DND-41 (cell line): ENCODE measurements at regions not wholly inside any gene's neighbourhood (a gene's known extent, or its start where the extent isn't known, plus 50 kb on each side); places are given as distances from the start of the nearest gene placed in this dataset.

Experiments used
- EZH2 ChIP-seq: IDR thresholded peaks from 3 replicates; pipeline ENCODE4 v1.6.1; 2012; ENCODE audit warnings: borderline replicate concordance, low read depth, mild to moderate bottlenecking, moderate library complexity, low read length, inconsistent platforms; ENCODE audit not compliant: severe bottlenecking
- TF ChIP-seq, protein P1 (sequence below): IDR thresholded peaks from 2 replicates; pipeline ENCODE4 v1.5.1; 2012; ENCODE audit warnings: borderline replicate concordance, low read length, moderate library complexity, mild to moderate bottlenecking; ENCODE audit not compliant: poor library complexity, severe bottlenecking; ENCODE audit errors: extremely low read depth

DNA sequence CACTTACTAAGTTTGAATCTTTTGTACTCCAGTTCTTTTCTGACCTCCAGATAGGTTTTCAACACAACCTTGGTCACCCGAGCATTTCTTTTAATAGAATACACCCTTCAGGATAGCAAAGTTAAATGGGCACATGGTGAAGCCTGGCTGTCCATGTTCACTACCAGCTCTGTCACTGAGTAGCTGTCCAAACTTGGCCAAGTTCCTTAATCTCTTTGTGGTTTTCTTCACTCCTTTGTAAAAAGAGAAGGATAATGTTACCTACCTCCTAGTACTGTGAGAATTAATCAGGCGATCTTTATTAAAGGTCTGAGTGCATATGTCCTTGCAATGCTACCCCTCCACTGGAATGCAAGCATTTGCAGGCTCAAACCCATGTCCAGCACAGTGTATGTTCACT, 128.1 kb upstream of the PTPRZ1 start:
- TF ChIP-seq, protein P1, sequence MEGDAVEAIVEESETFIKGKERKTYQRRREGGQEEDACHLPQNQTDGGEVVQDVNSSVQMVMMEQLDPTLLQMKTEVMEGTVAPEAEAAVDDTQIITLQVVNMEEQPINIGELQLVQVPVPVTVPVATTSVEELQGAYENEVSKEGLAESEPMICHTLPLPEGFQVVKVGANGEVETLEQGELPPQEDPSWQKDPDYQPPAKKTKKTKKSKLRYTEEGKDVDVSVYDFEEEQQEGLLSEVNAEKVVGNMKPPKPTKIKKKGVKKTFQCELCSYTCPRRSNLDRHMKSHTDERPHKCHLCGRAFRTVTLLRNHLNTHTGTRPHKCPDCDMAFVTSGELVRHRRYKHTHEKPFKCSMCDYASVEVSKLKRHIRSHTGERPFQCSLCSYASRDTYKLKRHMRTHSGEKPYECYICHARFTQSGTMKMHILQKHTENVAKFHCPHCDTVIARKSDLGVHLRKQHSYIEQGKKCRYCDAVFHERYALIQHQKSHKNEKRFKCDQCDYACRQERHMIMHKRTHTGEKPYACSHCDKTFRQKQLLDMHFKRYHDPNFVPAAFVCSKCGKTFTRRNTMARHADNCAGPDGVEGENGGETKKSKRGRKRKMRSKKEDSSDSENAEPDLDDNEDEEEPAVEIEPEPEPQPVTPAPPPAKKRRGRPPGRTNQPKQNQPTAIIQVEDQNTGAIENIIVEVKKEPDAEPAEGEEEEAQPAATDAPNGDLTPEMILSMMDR, result no peak
- no peak for TF ChIP-seq EZH2
